A673 (cell line): ENCODE measurements at regions not wholly inside any gene's neighbourhood (a gene's known extent, or its start where the extent isn't known, plus 50 kb on each side); places are given as distances from the start of the nearest gene placed in this dataset.

ENCODE experiments used
- BruUV-seq: library from RNA; stranded (reverse); fragments of 400-500 nt; replicated peaks from 2 replicates; lab custom pipeline; 2021; lab: Mats Ljungman, UMichigan
- CTCF ChIA-PET: fragments of 300-600 bp; sonication (Branson Sonifier 250); formaldehyde crosslinking; loops from one replicate; lab custom pipeline; 2022; ENCODE audit warnings: antibody characterized with exemption; lab: Charles Lee
- POLR2A ChIA-PET: fragments of 300-600 bp; sonication (Branson Sonifier 250); formaldehyde crosslinking; loops from one replicate; lab custom pipeline; 2022; ENCODE audit warnings: antibody characterized with exemption; ENCODE audit not compliant: low non-redundant PET; lab: Charles Lee
- DNase-seq: peaks from one replicate; pipeline ENCODE4 v3.0.0-alpha.2; 2015; ENCODE audit warnings: low spot score
- H3K27ac ChIP-seq: fragments of 200-600 bp; sonication (generic); 2 replicates; pipeline ENCODE4 v1.5.1; 2016; ENCODE audit warnings: mixed run types, low read depth, mild to moderate bottlenecking, mixed read lengths, antibody characterized with exemption, low read length; ENCODE audit not compliant: poor library complexity, severe bottlenecking
- H3K27me3 ChIP-seq: fragments of 200-600 bp; sonication (generic); replicated peaks from 2 replicates; pipeline ENCODE4 v1.6.1; 2017; ENCODE audit warnings: mixed run types, low read depth, mild to moderate bottlenecking, mixed read lengths, antibody characterized with exemption, low read length; ENCODE audit not compliant: insufficient read depth, poor library complexity
- H3K36me3 ChIP-seq: fragments of 200-600 bp; sonication (generic); 2 replicates; pipeline ENCODE4 v1.6.1; 2016; ENCODE audit warnings: mixed run types, mild to moderate bottlenecking, mixed read lengths, antibody characterized with exemption, low read length; ENCODE audit not compliant: insufficient read depth, poor library complexity, severe bottlenecking
- H3K4me1 ChIP-seq: fragments of 200-600 bp; sonication (generic); 2 replicates; pipeline ENCODE4 v1.6.1; 2017; ENCODE audit warnings: mixed run types, mild to moderate bottlenecking, mixed read lengths, antibody characterized with exemption, low read length; ENCODE audit not compliant: insufficient read depth, poor library complexity, severe bottlenecking
- H3K4me3 ChIP-seq: fragments of 200-600 bp; sonication (generic); 2 replicates; pipeline ENCODE4 v1.5.1; 2016; ENCODE audit warnings: low read depth, mixed run types, mild to moderate bottlenecking, mixed read lengths, low read length; ENCODE audit not compliant: poor library complexity, severe bottlenecking
- H3K9me3 ChIP-seq: fragments of 200-600 bp; sonication (generic); 2 replicates; pipeline ENCODE4 v1.6.1; 2016; ENCODE audit warnings: mixed run types, low read depth, mild to moderate bottlenecking, mixed read lengths, antibody characterized with exemption, low read length; ENCODE audit not compliant: poor library complexity, severe bottlenecking
- CTCF ChIP-seq: fragments of 300-800, 200-600 bp; sonication (generic); conservative IDR thresholded peaks from 2 replicates; pipeline ENCODE4 v1.5.1; 2017; ENCODE audit warnings: low read depth, mild to moderate bottlenecking, antibody characterized with exemption, low read length, moderate library complexity, mixed read lengths
- EZH2 ChIP-seq: fragments of 200-600 bp; sonication (generic); IDR thresholded peaks from 2 replicates; pipeline ENCODE4 v1.6.1; 2017; ENCODE audit warnings: borderline replicate concordance, low read depth, mild to moderate bottlenecking, mixed read lengths, antibody characterized with exemption, low read length; ENCODE audit not compliant: poor library complexity, severe bottlenecking
- intact Hi-C: fragments of 100-400 bp; cut with micrococcal nuclease; formaldehyde crosslinking; loops from one replicate; pipeline ENCODE4 v1.10.0; 2022; ENCODE audit not compliant: unreplicated experiment

GRCh38 chr7:95658676-95659075, 62.4 kb upstream of the PDK4 start:
- H3K27me3 ChIP-seq, result peaks cover 7% of the 10 kb centered on the region
- no peak overlapping the region for H3K27ac ChIP-seq
- no peaks in the 10 kb centered on the region for H3K4me1 ChIP-seq
- H3K4me3 ChIP-seq, result no peak overlapping the region
- ChIA-PET CTCF (no interaction called here), POLR2A (no interaction called here)
- DNase-seq, result no peak
- intact Hi-C loops, result no loop called here
- H3K36me3 ChIP-seq, result no peaks in the 10 kb centered on the region
- no peaks in the 10 kb centered on the region for H3K9me3 ChIP-seq
- TF ChIP-seq CTCF (no peak), EZH2 (no peak)
- BruUV-seq, result no TSS peak

GRCh38 chr7:95649546-95649945, 53.2 kb upstream of the PDK4 start:
- ChIA-PET POLR2A (no interaction called here), CTCF (no interaction called here)
- Histone ChIP-seq H3K27ac (no peak overlapping the region), H3K36me3 (no peaks in the 10 kb centered on the region), H3K9me3 (no peaks in the 10 kb centered on the region), H3K4me1 (no peaks in the 10 kb centered on the region), H3K27me3 (peaks cover 10% of the 10 kb centered on the region), H3K4me3 (no peak overlapping the region)
- no TSS peak for BruUV-seq
- intact Hi-C loops, result no loop called here
- TF ChIP-seq CTCF (no peak), EZH2 (no peak)
- DNase-seq, result no peak

- BruUV-seq, result no TSS peak
- intact Hi-C loops, result no loop called here
- Histone ChIP-seq H3K27ac (no peak overlapping the region), H3K27me3 (peaks cover 36% of the 10 kb centered on the region), H3K4me3 (no peak overlapping the region), H3K4me1 (no peaks in the 10 kb centered on the region), H3K9me3 (no peaks in the 10 kb centered on the region), H3K36me3 (no peaks in the 10 kb centered on the region)
- CTCF ChIA-PET, result no interaction called here
- DNase-seq, result no peak
- no peak for TF ChIP-seq CTCF
- no peak for TF ChIP-seq EZH2
- POLR2A ChIA-PET, result no interaction called here
These were observed 50.0 kb upstream of the PDK4 start for GRCh38 chr7:95646350-95646749.
